ENCODE measurements at regions not wholly inside any gene's neighbourhood (a gene's known extent, or its start where the extent isn't known, plus 50 kb on each side); places are given as distances from the start of the nearest gene placed in this dataset.

DNA sequence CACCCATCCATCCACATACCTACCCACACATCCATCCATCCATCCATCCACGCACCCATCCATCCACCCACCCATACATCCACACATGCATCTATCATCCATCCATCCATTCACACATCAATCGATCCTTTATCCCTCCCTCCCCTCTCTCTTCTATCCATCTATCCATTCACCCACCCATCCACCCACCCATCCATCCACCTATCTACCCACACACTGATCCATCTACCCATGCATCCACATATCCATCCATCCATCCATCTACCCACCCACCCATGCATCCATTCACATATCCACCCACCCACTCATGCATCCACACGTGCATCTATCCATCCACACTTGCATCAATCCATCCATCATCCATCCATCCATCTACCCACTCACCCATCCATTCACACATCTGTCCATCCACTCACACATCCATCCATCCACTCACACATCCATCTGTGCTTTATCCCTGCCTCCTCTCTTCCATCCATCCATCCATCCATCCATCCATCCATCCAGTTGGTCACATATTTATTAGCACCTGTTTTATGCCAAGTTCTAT is 366.1 kb downstream of the CTTN start:
- Mint-ChIP-seq H3K4me3 (no peak overlapping the region), H3K27ac (no peak overlapping the region), H3K36me3 (no peaks in the 10 kb centered on the region), H3K4me1 (no peaks in the 10 kb centered on the region), H3K27me3 (ENCODE audit: low read depth in 2 of 2) (peaks cover 0 to 7% of the 10 kb centered on the region in 2 donors), H3K9me3 (no peaks in the 10 kb centered on the region)
- DNase-seq (no peak), ATAC-seq (no peak)
- intact Hi-C loops (cut with micrococcal nuclease) = no loop called here
- H3K36me3 ChIP-seq (ENCODE audit: control insufficient read depth, insufficient read depth, low read length) = no peaks in the 10 kb centered on the region
- no peaks in the 10 kb centered on the region for H3K9me3 ChIP-seq (ENCODE audit: control insufficient read depth, insufficient read depth, low read length)
- H3K4me1 ChIP-seq (ENCODE audit: control insufficient read depth, insufficient read depth, low read length) = no peaks in the 10 kb centered on the region
- no peaks in the 10 kb centered on the region for H3K27me3 ChIP-seq (ENCODE audit: control insufficient read depth, insufficient read depth, low read length)
- no peak overlapping the region for H3K4me3 ChIP-seq (ENCODE audit: low read length)
- 82% methylated on average over 3 of the region's 3 CpGs for WGBS (ENCODE audit: insufficient coverage)
- TF ChIP-seq, protein P1, sequence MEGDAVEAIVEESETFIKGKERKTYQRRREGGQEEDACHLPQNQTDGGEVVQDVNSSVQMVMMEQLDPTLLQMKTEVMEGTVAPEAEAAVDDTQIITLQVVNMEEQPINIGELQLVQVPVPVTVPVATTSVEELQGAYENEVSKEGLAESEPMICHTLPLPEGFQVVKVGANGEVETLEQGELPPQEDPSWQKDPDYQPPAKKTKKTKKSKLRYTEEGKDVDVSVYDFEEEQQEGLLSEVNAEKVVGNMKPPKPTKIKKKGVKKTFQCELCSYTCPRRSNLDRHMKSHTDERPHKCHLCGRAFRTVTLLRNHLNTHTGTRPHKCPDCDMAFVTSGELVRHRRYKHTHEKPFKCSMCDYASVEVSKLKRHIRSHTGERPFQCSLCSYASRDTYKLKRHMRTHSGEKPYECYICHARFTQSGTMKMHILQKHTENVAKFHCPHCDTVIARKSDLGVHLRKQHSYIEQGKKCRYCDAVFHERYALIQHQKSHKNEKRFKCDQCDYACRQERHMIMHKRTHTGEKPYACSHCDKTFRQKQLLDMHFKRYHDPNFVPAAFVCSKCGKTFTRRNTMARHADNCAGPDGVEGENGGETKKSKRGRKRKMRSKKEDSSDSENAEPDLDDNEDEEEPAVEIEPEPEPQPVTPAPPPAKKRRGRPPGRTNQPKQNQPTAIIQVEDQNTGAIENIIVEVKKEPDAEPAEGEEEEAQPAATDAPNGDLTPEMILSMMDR (IDR thresholded peaks at IDR 0.05) = no peak
- no peak overlapping the region for H3K27ac ChIP-seq (ENCODE audit: low read length)

DNA sequence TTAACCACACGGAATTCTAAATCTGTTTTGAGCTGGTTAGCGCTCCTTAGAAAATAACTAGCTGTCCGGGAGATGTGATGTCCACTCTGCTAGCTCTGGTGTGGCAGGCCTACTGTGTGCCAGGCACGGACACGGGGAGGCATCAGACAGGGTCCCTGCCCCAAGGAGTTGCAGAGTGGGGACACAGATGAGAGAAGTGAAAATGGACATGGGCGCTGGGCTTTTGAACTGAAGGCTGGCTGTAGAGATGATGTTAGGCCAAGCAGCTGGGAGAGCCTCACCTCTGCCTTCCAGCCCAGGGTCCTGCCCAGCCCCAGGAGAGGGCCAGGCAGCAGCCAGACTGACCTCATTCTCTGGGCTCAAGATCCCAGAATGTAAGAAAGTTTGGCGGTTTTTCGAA is 368.6 kb downstream of the CTTN start:
- no peaks in the 10 kb centered on the region for H3K9me3 Mint-ChIP-seq
- Histone ChIP-seq H3K4me1 (ENCODE audit: control insufficient read depth, insufficient read depth, low read length) (no peaks in the 10 kb centered on the region), H3K36me3 (ENCODE audit: control insufficient read depth, insufficient read depth, low read length) (no peaks in the 10 kb centered on the region), H3K9me3 (ENCODE audit: control insufficient read depth, insufficient read depth, low read length) (no peaks in the 10 kb centered on the region), H3K27ac (ENCODE audit: low read length) (no peak overlapping the region), H3K27me3 (ENCODE audit: control insufficient read depth, insufficient read depth, low read length) (no peaks in the 10 kb centered on the region), H3K4me3 (ENCODE audit: low read length) (no peak overlapping the region)
- H3K4me1 Mint-ChIP-seq = no peaks in the 10 kb centered on the region
- TF ChIP-seq, protein P1 (IDR thresholded peaks at IDR 0.05) = no peak
- H3K27me3 Mint-ChIP-seq (ENCODE audit: low read depth in 2 of 2) = peaks cover 0 to 7% of the 10 kb centered on the region in 2 donors
- DNase-seq (no peak), ATAC-seq (no peak)
- no peaks in the 10 kb centered on the region for H3K36me3 Mint-ChIP-seq
- 96% methylated on average over 8 of the region's 8 CpGs for WGBS (ENCODE audit: insufficient coverage)
- no peak overlapping the region for H3K27ac Mint-ChIP-seq
- intact Hi-C loops (cut with micrococcal nuclease) = no loop called here
- no peak overlapping the region for H3K4me3 Mint-ChIP-seq

DNA sequence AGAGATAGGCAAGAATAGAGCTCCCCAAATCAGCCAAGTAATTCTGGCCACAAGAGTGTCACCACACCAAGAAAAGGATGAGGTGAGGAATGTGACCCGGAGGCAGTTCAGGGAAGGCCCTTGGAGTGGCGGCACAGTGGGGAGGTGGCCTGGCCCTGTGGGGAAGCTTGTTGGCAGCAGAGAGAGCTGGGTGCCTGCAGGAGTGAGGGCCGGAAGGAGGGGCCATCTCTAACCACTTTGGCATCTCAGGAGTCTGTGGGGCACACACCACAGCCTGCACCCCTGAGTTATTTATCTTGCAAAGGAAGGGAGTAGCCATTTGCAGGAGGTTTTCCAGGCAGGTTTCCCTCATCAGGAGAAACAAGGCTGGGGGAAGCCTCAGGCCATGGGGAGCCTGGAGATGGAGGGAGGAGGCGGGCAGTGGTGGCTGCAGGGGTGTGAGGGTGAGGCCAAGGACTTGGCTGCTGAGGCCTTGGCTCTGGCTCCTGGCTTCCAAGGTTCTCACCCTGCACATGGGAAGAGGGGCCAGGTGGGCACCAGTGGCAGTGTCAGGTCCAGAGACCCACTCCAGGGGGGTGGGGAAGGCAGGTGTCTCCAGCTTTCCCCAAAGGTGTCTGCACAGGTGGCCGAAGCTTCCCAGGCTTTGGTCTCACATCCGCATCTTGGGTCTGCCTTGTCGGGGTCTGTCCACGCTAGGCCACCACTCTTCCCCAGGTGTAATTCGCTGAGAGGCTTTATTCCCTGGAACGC is 370.2 kb downstream of the CTTN start:
- no peaks in the 10 kb centered on the region for H3K36me3 Mint-ChIP-seq
- H3K27me3 Mint-ChIP-seq (ENCODE audit: low read depth in 2 of 2) = peaks cover 0 to 7% of the 10 kb centered on the region in 2 donors
- no peak overlapping the region for H3K27ac Mint-ChIP-seq
- intact Hi-C loops (cut with micrococcal nuclease) = no loop called here
- no peaks in the 10 kb centered on the region for H3K9me3 ChIP-seq (ENCODE audit: control insufficient read depth, insufficient read depth, low read length)
- TF ChIP-seq, protein P1 (IDR thresholded peaks at IDR 0.05) = no peak
- H3K27ac ChIP-seq (ENCODE audit: low read length) = no peak overlapping the region
- H3K36me3 ChIP-seq (ENCODE audit: control insufficient read depth, insufficient read depth, low read length) = no peaks in the 10 kb centered on the region
- WGBS (ENCODE audit: insufficient coverage) = 92% methylated on average over 10 of the region's 10 CpGs
- no peak overlapping the region for H3K4me3 ChIP-seq (ENCODE audit: low read length)
- H3K4me3 Mint-ChIP-seq = no peak overlapping the region
- ATAC-seq (no peak), DNase-seq (no peak)
- H3K9me3 Mint-ChIP-seq = no peaks in the 10 kb centered on the region
- no peaks in the 10 kb centered on the region for H3K4me1 ChIP-seq (ENCODE audit: control insufficient read depth, insufficient read depth, low read length)
- H3K4me1 Mint-ChIP-seq = no peaks in the 10 kb centered on the region
- H3K27me3 ChIP-seq (ENCODE audit: control insufficient read depth, insufficient read depth, low read length) = no peaks in the 10 kb centered on the region

DNA sequence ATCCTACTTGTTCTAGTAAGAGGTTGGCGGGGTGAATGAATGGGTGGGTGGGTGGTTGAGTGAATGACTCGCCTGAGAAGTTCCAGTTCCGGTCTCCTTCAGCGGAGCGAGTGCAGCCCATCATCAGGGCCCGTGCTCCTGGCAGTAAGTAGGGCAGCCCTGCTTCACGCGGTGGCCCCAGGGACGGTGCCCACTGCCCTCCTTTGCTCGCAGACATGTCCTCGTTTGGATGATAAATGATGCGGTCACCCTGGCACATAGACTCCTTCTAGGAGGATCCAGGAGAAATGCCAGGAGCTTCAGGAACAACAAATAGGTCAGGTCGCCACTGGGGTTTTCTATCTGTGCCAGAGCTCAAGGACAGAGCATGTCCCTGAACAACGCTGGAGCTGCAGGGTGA is 370.8 kb downstream of the CTTN start:
- Histone ChIP-seq H3K4me1 (ENCODE audit: control insufficient read depth, insufficient read depth, low read length) (no peaks in the 10 kb centered on the region), H3K27ac (ENCODE audit: low read length) (no peak overlapping the region), H3K9me3 (ENCODE audit: control insufficient read depth, insufficient read depth, low read length) (no peaks in the 10 kb centered on the region), H3K27me3 (ENCODE audit: control insufficient read depth, insufficient read depth, low read length) (no peaks in the 10 kb centered on the region), H3K36me3 (ENCODE audit: control insufficient read depth, insufficient read depth, low read length) (no peaks in the 10 kb centered on the region), H3K4me3 (ENCODE audit: low read length) (no peak overlapping the region)
- no peak for ATAC-seq
- H3K27ac Mint-ChIP-seq = no peak overlapping the region
- intact Hi-C loops (cut with micrococcal nuclease) = no loop called here
- no peaks in the 10 kb centered on the region for H3K9me3 Mint-ChIP-seq
- WGBS (ENCODE audit: insufficient coverage) = 85% methylated on average over 14 of the region's 14 CpGs
- no peaks in the 10 kb centered on the region for H3K36me3 Mint-ChIP-seq
- H3K27me3 Mint-ChIP-seq (ENCODE audit: low read depth in 2 of 2) = peaks cover 0 to 7% of the 10 kb centered on the region in 2 donors
- no peak overlapping the region for H3K4me3 Mint-ChIP-seq
- no peaks in the 10 kb centered on the region for H3K4me1 Mint-ChIP-seq
- TF ChIP-seq, protein P1 (IDR thresholded peaks at IDR 0.05) = no peak
- no peak for DNase-seq
